ENCODE measurements at regions not wholly inside any gene's neighbourhood (a gene's known extent, or its start where the extent isn't known, plus 50 kb on each side); places are given as distances from the start of the nearest gene placed in this dataset.

DNA sequence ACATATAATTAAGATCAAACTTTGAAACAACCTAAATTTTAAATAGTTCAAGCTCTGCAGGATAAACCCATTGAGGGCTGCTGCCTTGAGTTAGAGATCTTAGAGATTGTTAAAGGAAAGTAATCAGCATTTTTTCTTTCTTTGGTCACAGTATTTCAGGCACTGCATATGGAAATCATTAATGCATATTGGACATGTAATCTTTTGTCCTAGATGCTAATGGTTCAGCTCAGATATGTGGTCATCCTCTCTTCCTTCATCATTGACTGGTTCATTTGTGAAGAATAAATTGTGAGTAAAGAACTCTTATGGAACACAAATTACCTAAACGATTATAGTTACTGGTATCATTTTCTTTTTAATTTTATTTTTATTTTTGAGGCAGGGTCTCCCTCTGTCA, 82.0 kb upstream of the PRLR start:
- H3K4me3 ChIP-seq (replicated peaks in 1 of 2; ENCODE audit: low read depth in 1 of 2, low read length in 2 of 2) = no peak overlapping the region
- no peak overlapping the region for H3K27ac ChIP-seq (ENCODE audit: low read depth, low read length)
- H3K4me2 ChIP-seq (ENCODE audit: low read length) = no peak overlapping the region
- TF ChIP-seq, protein P1, sequence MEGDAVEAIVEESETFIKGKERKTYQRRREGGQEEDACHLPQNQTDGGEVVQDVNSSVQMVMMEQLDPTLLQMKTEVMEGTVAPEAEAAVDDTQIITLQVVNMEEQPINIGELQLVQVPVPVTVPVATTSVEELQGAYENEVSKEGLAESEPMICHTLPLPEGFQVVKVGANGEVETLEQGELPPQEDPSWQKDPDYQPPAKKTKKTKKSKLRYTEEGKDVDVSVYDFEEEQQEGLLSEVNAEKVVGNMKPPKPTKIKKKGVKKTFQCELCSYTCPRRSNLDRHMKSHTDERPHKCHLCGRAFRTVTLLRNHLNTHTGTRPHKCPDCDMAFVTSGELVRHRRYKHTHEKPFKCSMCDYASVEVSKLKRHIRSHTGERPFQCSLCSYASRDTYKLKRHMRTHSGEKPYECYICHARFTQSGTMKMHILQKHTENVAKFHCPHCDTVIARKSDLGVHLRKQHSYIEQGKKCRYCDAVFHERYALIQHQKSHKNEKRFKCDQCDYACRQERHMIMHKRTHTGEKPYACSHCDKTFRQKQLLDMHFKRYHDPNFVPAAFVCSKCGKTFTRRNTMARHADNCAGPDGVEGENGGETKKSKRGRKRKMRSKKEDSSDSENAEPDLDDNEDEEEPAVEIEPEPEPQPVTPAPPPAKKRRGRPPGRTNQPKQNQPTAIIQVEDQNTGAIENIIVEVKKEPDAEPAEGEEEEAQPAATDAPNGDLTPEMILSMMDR (IDR thresholded peaks at IDR 0.05 in 2 of 3, conservative IDR thresholded peaks at IDR 0.05 in 1 of 3; ENCODE audit: borderline replicate concordance in 1 of 3, insufficient read depth in 1 of 3, low read depth in 2 of 3, low read length in 2 of 3) = no peak
- no peak for TF ChIP-seq ZNF274 (IDR thresholded peaks at IDR 0.05; ENCODE audit: low read depth, low read length)
- TF ChIP-seq, protein P2, sequence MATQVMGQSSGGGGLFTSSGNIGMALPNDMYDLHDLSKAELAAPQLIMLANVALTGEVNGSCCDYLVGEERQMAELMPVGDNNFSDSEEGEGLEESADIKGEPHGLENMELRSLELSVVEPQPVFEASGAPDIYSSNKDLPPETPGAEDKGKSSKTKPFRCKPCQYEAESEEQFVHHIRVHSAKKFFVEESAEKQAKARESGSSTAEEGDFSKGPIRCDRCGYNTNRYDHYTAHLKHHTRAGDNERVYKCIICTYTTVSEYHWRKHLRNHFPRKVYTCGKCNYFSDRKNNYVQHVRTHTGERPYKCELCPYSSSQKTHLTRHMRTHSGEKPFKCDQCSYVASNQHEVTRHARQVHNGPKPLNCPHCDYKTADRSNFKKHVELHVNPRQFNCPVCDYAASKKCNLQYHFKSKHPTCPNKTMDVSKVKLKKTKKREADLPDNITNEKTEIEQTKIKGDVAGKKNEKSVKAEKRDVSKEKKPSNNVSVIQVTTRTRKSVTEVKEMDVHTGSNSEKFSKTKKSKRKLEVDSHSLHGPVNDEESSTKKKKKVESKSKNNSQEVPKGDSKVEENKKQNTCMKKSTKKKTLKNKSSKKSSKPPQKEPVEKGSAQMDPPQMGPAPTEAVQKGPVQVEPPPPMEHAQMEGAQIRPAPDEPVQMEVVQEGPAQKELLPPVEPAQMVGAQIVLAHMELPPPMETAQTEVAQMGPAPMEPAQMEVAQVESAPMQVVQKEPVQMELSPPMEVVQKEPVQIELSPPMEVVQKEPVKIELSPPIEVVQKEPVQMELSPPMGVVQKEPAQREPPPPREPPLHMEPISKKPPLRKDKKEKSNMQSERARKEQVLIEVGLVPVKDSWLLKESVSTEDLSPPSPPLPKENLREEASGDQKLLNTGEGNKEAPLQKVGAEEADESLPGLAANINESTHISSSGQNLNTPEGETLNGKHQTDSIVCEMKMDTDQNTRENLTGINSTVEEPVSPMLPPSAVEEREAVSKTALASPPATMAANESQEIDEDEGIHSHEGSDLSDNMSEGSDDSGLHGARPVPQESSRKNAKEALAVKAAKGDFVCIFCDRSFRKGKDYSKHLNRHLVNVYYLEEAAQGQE (IDR thresholded peaks at IDR 0.05; ENCODE audit: low read depth) = no peak
- TF ChIP-seq FOSL1 (IDR thresholded peaks at IDR 0.05; ENCODE audit: low read depth) = no peak
- no peak for TF ChIP-seq RAD21 (IDR thresholded peaks at IDR 0.05; ENCODE audit: low read depth)
- TF ChIP-seq JUND (IDR thresholded peaks at IDR 0.05) = no peak
- TF ChIP-seq SIN3A (IDR thresholded peaks at IDR 0.05; ENCODE audit: low read depth) = no peak
- TF ChIP-seq EZH2 (IDR thresholded peaks at IDR 0.05) = no peak
- TF ChIP-seq POLR2A (IDR thresholded peaks at IDR 0.05; ENCODE audit: borderline replicate concordance, extremely low read depth, insufficient read depth, insufficient read length) = no peak
- TF ChIP-seq, protein P3, sequence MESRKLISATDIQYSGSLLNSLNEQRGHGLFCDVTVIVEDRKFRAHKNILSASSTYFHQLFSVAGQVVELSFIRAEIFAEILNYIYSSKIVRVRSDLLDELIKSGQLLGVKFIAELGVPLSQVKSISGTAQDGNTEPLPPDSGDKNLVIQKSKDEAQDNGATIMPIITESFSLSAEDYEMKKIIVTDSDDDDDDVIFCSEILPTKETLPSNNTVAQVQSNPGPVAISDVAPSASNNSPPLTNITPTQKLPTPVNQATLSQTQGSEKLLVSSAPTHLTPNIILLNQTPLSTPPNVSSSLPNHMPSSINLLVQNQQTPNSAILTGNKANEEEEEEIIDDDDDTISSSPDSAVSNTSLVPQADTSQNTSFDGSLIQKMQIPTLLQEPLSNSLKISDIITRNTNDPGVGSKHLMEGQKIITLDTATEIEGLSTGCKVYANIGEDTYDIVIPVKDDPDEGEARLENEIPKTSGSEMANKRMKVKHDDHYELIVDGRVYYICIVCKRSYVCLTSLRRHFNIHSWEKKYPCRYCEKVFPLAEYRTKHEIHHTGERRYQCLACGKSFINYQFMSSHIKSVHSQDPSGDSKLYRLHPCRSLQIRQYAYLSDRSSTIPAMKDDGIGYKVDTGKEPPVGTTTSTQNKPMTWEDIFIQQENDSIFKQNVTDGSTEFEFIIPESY (IDR thresholded peaks at IDR 0.05; ENCODE audit: extremely low read depth, insufficient replicate concordance, low read length) = no peak
- TF ChIP-seq CBX3 (IDR thresholded peaks at IDR 0.05; ENCODE audit: low read depth) = no peak
- TF ChIP-seq ZFX (IDR thresholded peaks at IDR 0.05) = no peak
- TF ChIP-seq, protein P4, sequence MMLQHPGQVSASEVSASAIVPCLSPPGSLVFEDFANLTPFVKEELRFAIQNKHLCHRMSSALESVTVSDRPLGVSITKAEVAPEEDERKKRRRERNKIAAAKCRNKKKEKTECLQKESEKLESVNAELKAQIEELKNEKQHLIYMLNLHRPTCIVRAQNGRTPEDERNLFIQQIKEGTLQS (IDR thresholded peaks at IDR 0.05) = no peak
- TF ChIP-seq SP1 (IDR thresholded peaks at IDR 0.05; ENCODE audit: low read depth) = no peak
- no peak for TF ChIP-seq YY1 (IDR thresholded peaks at IDR 0.05; ENCODE audit: extremely low read depth, insufficient replicate concordance, low read depth, low read length)
- no peak for TF ChIP-seq POLR2AphosphoS5 (IDR thresholded peaks at IDR 0.05; ENCODE audit: low read depth, low read length)
- no peak for TF ChIP-seq TCF7L2 (IDR thresholded peaks at IDR 0.05; ENCODE audit: borderline replicate concordance, extremely low read depth, insufficient read depth, insufficient read length)
- TF ChIP-seq CEBPB (IDR thresholded peaks at IDR 0.05; ENCODE audit: low read depth) = no peak
- H3K27me3 ChIP-seq (ENCODE audit: insufficient read depth, low read length) = no peaks in the 10 kb centered on the region; the same call in none of the 2 replicates
- ATAC-seq (no peak), DNase-seq (ENCODE audit: low read depth, low spot score) (no peak)
- RAD21 ChIA-PET (ENCODE audit: low non-redundant PET in 1 of 2, low total read pairs in 2 of 2, uncharacterized antibody in 2 of 2, unreplicated experiment in 2 of 2) = no interaction called here
- intact Hi-C loops (cut with micrococcal nuclease) = no loop called here
- no peaks in the 10 kb centered on the region for H3K4me1 ChIP-seq (ENCODE audit: control insufficient read depth in 1 of 2, insufficient read depth in 2 of 2, low read length in 2 of 2)
- POLR2A ChIA-PET = no interaction called here
- H3K9me3 ChIP-seq (ENCODE audit: control insufficient read depth in 1 of 2, insufficient read depth in 1 of 2, low read depth in 1 of 2, low read length in 2 of 2) = no peaks in the 10 kb centered on the region
- no peak overlapping the region for H3K9ac ChIP-seq (ENCODE audit: low read length)
- H3K9me2 ChIP-seq (ENCODE audit: insufficient read depth) = no peaks in the 10 kb centered on the region
- BruUV-seq (replicated peaks) = no TSS peak
- H2AFZ ChIP-seq (ENCODE audit: low read depth, low read length, poor library complexity, severe bottlenecking) = no peak overlapping the region
- H4K20me1 ChIP-seq (ENCODE audit: insufficient read depth) = no peaks in the 10 kb centered on the region
- H3K79me2 ChIP-seq (ENCODE audit: insufficient read depth, low read length) = no peaks in the 10 kb centered on the region
- H3K36me3 ChIP-seq (ENCODE audit: control insufficient read depth in 1 of 2, insufficient read depth in 2 of 2, low read length in 2 of 2) = no peaks in the 10 kb centered on the region
- CTCF ChIA-PET = no interaction called here

Data from HCT116 (cell line).